Neural progenitor cell (in vitro differentiated cells): ENCODE measurements at regions not wholly inside any gene's neighbourhood (a gene's known extent, or its start where the extent isn't known, plus 50 kb on each side); places are given as distances from the start of the nearest gene placed in this dataset.

Source experiments
- CTCF ChIP-seq: fragments of 200-600 bp; sonication (generic); IDR thresholded peaks from 2 replicates; pipeline ENCODE4 v1.5.1; 2017; ENCODE audit warnings: antibody characterized with exemption, mild to moderate bottlenecking
- EZH2 ChIP-seq: fragments of 200-600 bp; sonication (generic); IDR thresholded peaks from 2 replicates; pipeline ENCODE4 v1.6.1; 2017; ENCODE audit warnings: antibody characterized with exemption, mild to moderate bottlenecking, moderate library complexity
- EZH2phosphoT487 ChIP-seq: fragments of 200-600 bp; sonication (generic); IDR thresholded peaks from 2 replicates; pipeline ENCODE4 v1.6.1; 2017; ENCODE audit warnings: antibody characterized with exemption

GRCh38 chr19:31533114-31533513, 183.9 kb upstream of the TSHZ3 start:
- TF ChIP-seq CTCF (no peak), EZH2 (no peak), EZH2phosphoT487 (no peak)
